ENCODE measurements at regions not wholly inside any gene's neighbourhood (a gene's known extent, or its start where the extent isn't known, plus 50 kb on each side); places are given as distances from the start of the nearest gene placed in this dataset.

- TF ChIP-seq CTCF (IDR thresholded peaks at IDR 0.05) (no peak), POLR2A (IDR thresholded peaks at IDR 0.05) (no peak)
Observed at GRCh38 chr12:102625819-102626218, 145.5 kb upstream of the IGF1 start.

All from lower leg skin (tissue), 3 donors.